Right lobe of liver (tissue), 6 donors: ENCODE measurements at regions not wholly inside any gene's neighbourhood (a gene's known extent, or its start where the extent isn't known, plus 50 kb on each side); places are given as distances from the start of the nearest gene placed in this dataset.

Experiments used
- ATAC-seq, 4 donors: fragments of 200-7000 bp; cut with Tn5 transposase; one replicate each; pipeline ENCODE4 v1.9.1; 2020; ENCODE audit warnings: mild to moderate bottlenecking in 4 of 4, moderate library complexity in 4 of 4
- DNase-seq, 3 donors: peaks; one replicate each; pipeline ENCODE4 v3.0.0-alpha.2; 2020
- H3K27ac ChIP-seq, 3 donors: fragments of 200-600 bp; one replicate each; pipeline ENCODE4 v1.8.0; 2022
- H3K27me3 ChIP-seq, 2 donors: fragments of 200-600 bp; one replicate each; pipeline ENCODE4 v1.8.0; 2022
- H3K36me3 ChIP-seq, 4 donors: fragments of 200-600 bp; sonication (generic) in 1 of 4; one replicate each; pipeline versions ENCODE4 v1.5.1 to v1.8.0; 2017 to 2022; ENCODE audit warnings: control low read depth in 1 of 4
- H3K4me1 ChIP-seq, 4 donors: fragments of 200-600 bp; sonication (generic) in 1 of 4; one replicate each; pipeline versions ENCODE4 v1.5.1 to v1.8.0; 2017 to 2022; ENCODE audit warnings: control low read depth in 1 of 4
- H3K4me3 ChIP-seq, 3 donors: fragments of 200-600 bp; one replicate each; pipeline ENCODE4 v1.8.0; 2022
- H3K9me3 ChIP-seq, 4 donors: fragments of 200-600 bp; sonication (generic) in 1 of 4; one replicate each; pipeline versions ENCODE4 v1.5.1 to v1.8.0; 2017 to 2022; ENCODE audit warnings: control low read depth in 1 of 4
- CTCF ChIP-seq, 4 donors: fragments of 200-600 bp in 3 of 4; fragments of 450-650 bp in 1 of 4; IDR thresholded peaks; one replicate each; pipeline versions ENCODE4 v1.5.1 to v1.8.0; 2016 to 2022; ENCODE audit warnings: antibody characterized with exemption in 4 of 4, mild to moderate bottlenecking in 2 of 4
- POLR2A ChIP-seq: fragments of 450-650 bp; IDR thresholded peaks from one replicate; pipeline ENCODE4 v1.6.1; 2017; ENCODE audit warnings: antibody characterized with exemption, mild to moderate bottlenecking
- WGBS: methylation state at CpG from one replicate; pipeline ENCODE4 v1.1.6; 2018; ENCODE audit warnings: low coverage, low lambda C conversion rate; ENCODE audit not compliant: insufficient coverage; ENCODE audit errors: missing lambda C conversion rate; 5-methylcytosine and 5-hydroxymethylcytosine counted together
- intact Hi-C, 2 donors: fragments of 100-400 bp; cut with DNase I; formaldehyde crosslinking; loops; one replicate each; pipeline versions ENCODE4 v1.11.2 to v1.14.1; 2022
- donor health status: DM: no; HTN: yes; CAD: no.
- donor health status: DM: no; HTN: no; CAD: no.
- donor health status: DM: no; HTN: no; CAD: no.
- donor health status: DM: no; HTN: yes; CAD: no.
- donor health status: DM: no; HTN: yes; CAD: no.

- Histone ChIP-seq H3K9me3 (no peaks in the 10 kb centered on the region), H3K36me3 (no peaks in the 10 kb centered on the region), H3K27me3 (no peaks in the 10 kb centered on the region), H3K4me1 (no peaks in the 10 kb centered on the region), H3K27ac (no peak overlapping the region), H3K4me3 (no peak overlapping the region)
- no peak for ATAC-seq
- DNase-seq, result no peak
- TF ChIP-seq CTCF (IDR thresholded peaks at IDR 0.05) (no peak), POLR2A (no peak)
- WGBS, result 67% methylated on average over 11 of the region's 11 CpGs
- intact Hi-C loops, result no loop called here
These were observed 1002.4 kb upstream of the KLHL29 start for GRCh38 chr2:22382479-22383169.

- no peaks in the 10 kb centered on the region for H3K4me1 ChIP-seq
- no peaks in the 10 kb centered on the region for H3K27me3 ChIP-seq
- H3K9me3 ChIP-seq, result no peaks in the 10 kb centered on the region
- DNase-seq (no peak), ATAC-seq (no peak)
- H3K4me3 ChIP-seq, result no peak overlapping the region
- H3K27ac ChIP-seq, result no peak overlapping the region
- 52% methylated on average over 2 of the region's 2 CpGs for WGBS
- TF ChIP-seq CTCF (IDR thresholded peaks at IDR 0.05) (no peak), POLR2A (no peak)
- intact Hi-C loops, result no loop called here
- no peaks in the 10 kb centered on the region for H3K36me3 ChIP-seq
These were observed 987.1 kb upstream of the KLHL29 start for GRCh38 chr2:22397847-22398246.

GRCh38 chr2:22403748-22404147 is 981.2 kb upstream of the KLHL29 start:
- no peak overlapping the region for H3K4me3 ChIP-seq
- no peak overlapping the region for H3K27ac ChIP-seq
- no peak for ATAC-seq
- H3K4me1 ChIP-seq, result no peaks in the 10 kb centered on the region
- H3K36me3 ChIP-seq, result no peaks in the 10 kb centered on the region
- intact Hi-C loops, result no loop called here
- TF ChIP-seq CTCF (IDR thresholded peaks at IDR 0.05) (no peak), POLR2A (no peak)
- no peak for DNase-seq
- whole genome bisulfite sequencing, result 50% methylated on average over 1 of the region's 1 CpG
- no peaks in the 10 kb centered on the region for H3K9me3 ChIP-seq
- no peaks in the 10 kb centered on the region for H3K27me3 ChIP-seq

- intact Hi-C loops, result no loop called here
- Histone ChIP-seq H3K36me3 (no peaks in the 10 kb centered on the region), H3K4me3 (no peak overlapping the region), H3K4me1 (no peaks in the 10 kb centered on the region), H3K27me3 (no peaks in the 10 kb centered on the region), H3K9me3 (no peaks in the 10 kb centered on the region), H3K27ac (no peak overlapping the region)
- no peak for DNase-seq
- TF ChIP-seq POLR2A, result no peak
- TF ChIP-seq CTCF (IDR thresholded peaks at IDR 0.05), result no peak
- no peak for ATAC-seq
- WGBS, result 66% methylated on average over 2 of the region's 2 CpGs
These were observed 978.4 kb upstream of the KLHL29 start for GRCh38 chr2:22406625-22407024.

GRCh38 chr2:22420076-22420475 is 964.9 kb upstream of the KLHL29 start:
- Histone ChIP-seq H3K27ac (no peak overlapping the region), H3K9me3 (no peaks in the 10 kb centered on the region), H3K36me3 (no peaks in the 10 kb centered on the region), H3K4me1 (no peaks in the 10 kb centered on the region), H3K27me3 (no peaks in the 10 kb centered on the region), H3K4me3 (no peak overlapping the region)
- DNase-seq (no peak), ATAC-seq (no peak)
- intact Hi-C loops, result no loop called here
- no peak for TF ChIP-seq POLR2A
- no peak for TF ChIP-seq CTCF (IDR thresholded peaks at IDR 0.05)
